ENCODE measurements at regions not wholly inside any gene's neighbourhood (a gene's known extent, or its start where the extent isn't known, plus 50 kb on each side); places are given as distances from the start of the nearest gene placed in this dataset.

DNA sequence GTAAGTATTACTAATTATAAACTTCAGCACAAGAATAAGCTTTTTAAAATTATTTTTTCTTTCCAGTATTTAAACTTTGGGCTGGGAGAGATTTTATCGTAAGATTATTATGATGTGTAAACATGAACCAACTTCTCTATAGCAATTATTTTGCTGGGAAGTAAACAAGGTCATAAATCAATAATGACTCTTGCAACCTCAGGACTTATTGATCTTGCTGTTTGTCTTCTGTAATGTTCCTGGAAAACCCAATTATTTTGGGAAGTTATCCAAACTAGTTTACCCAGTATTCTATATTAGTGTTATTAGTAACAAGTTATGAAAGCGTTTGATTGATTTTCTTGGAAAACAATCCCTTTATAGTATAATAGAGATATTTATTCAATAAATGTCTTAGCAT lies 174.9 kb downstream of the PPP1R2C start:
- Histone ChIP-seq H3K9me3 (no peaks in the 10 kb centered on the region), H3K36me3 (no peaks in the 10 kb centered on the region), H3K27ac (no peak overlapping the region), H3K27me3 (no peaks in the 10 kb centered on the region), H3K4me3 (no peak overlapping the region), H3K4me1 (no peaks in the 10 kb centered on the region)
- TF ChIP-seq POLR2A (IDR thresholded peaks at IDR 0.05): no peak
- TF ChIP-seq, protein P1, sequence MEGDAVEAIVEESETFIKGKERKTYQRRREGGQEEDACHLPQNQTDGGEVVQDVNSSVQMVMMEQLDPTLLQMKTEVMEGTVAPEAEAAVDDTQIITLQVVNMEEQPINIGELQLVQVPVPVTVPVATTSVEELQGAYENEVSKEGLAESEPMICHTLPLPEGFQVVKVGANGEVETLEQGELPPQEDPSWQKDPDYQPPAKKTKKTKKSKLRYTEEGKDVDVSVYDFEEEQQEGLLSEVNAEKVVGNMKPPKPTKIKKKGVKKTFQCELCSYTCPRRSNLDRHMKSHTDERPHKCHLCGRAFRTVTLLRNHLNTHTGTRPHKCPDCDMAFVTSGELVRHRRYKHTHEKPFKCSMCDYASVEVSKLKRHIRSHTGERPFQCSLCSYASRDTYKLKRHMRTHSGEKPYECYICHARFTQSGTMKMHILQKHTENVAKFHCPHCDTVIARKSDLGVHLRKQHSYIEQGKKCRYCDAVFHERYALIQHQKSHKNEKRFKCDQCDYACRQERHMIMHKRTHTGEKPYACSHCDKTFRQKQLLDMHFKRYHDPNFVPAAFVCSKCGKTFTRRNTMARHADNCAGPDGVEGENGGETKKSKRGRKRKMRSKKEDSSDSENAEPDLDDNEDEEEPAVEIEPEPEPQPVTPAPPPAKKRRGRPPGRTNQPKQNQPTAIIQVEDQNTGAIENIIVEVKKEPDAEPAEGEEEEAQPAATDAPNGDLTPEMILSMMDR (IDR thresholded peaks at IDR 0.05): no peak
- no peak for DNase-seq

DNA sequence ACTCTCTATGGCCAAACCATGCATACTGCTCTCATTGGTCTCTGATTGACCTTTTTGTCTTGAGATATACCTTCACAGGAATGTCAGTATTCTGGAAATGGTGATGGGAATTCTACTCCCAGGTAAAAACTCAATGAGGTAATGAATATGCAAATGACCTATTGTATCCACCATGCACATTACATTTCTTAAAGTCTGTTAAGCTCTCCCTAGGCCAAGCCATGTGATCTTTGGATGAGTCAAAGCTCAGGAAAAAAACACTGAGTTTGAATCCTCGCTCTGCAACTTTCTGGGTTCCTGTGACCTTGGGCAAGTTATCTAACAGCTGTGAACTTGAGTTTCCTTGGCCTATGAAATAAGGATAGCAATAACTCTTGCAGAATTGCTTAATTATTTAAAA lies 175.4 kb downstream of the PPP1R2C start:
- no peak overlapping the region for H3K4me3 ChIP-seq
- no peak overlapping the region for H3K27ac ChIP-seq
- H3K36me3 ChIP-seq: no peaks in the 10 kb centered on the region
- H3K27me3 ChIP-seq: no peaks in the 10 kb centered on the region
- no peaks in the 10 kb centered on the region for H3K9me3 ChIP-seq
- no peaks in the 10 kb centered on the region for H3K4me1 ChIP-seq
- no peak for DNase-seq
- TF ChIP-seq POLR2A (IDR thresholded peaks at IDR 0.05): no peak
- TF ChIP-seq, protein P1 (IDR thresholded peaks at IDR 0.05): no peak

DNA sequence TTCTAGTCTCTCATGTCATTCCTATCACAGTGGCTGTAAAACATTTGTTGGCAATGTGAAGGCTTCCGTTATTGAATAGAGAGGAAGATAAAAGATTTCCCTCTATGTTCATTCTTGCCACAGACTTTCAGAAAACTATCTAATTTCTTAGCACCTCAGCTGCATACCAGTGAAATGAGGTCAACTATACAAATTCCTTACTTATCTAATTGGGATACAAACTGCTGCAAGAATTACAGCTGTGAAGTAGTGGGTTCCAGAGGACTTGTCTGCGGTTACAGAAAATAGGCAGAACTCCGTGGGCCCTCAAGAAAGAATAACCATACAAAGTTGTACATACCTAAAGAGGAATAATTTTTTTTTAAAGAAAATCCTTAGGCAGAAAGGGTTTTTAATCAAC lies 175.8 kb downstream of the PPP1R2C start:
- H3K4me1 ChIP-seq: no peaks in the 10 kb centered on the region
- no peak for TF ChIP-seq POLR2A (IDR thresholded peaks at IDR 0.05)
- H3K36me3 ChIP-seq: no peaks in the 10 kb centered on the region
- no peaks in the 10 kb centered on the region for H3K9me3 ChIP-seq
- no peak for DNase-seq
- H3K27me3 ChIP-seq: no peaks in the 10 kb centered on the region
- H3K4me3 ChIP-seq: no peak overlapping the region
- no peak overlapping the region for H3K27ac ChIP-seq

DNA sequence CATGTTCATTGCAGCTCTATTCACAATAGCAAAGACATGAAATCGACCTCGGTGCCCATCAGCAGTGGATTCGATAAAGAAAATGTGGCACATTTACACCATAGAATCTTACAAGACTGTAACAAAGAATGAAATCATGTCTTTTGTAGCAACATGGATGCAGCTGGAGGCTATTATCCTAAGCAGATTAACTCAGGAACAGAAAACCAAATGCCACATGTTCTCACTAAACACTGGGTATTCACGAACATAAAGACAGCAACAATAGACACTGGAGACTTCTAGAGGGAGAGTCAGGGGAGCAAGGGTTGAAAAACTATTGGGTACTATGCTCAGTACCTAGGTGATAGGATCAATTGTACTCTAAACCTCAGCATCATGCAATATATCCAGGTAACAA lies 180.5 kb downstream of the PPP1R2C start:
- Histone ChIP-seq H3K36me3 (no peaks in the 10 kb centered on the region), H3K27me3 (no peaks in the 10 kb centered on the region), H3K27ac (no peak overlapping the region), H3K9me3 (no peaks in the 10 kb centered on the region), H3K4me1 (no peaks in the 10 kb centered on the region), H3K4me3 (no peak overlapping the region)
- DNase-seq: no peak
- TF ChIP-seq, protein P1 (IDR thresholded peaks at IDR 0.05): no peak
- TF ChIP-seq POLR2A (IDR thresholded peaks at IDR 0.05): no peak

DNA sequence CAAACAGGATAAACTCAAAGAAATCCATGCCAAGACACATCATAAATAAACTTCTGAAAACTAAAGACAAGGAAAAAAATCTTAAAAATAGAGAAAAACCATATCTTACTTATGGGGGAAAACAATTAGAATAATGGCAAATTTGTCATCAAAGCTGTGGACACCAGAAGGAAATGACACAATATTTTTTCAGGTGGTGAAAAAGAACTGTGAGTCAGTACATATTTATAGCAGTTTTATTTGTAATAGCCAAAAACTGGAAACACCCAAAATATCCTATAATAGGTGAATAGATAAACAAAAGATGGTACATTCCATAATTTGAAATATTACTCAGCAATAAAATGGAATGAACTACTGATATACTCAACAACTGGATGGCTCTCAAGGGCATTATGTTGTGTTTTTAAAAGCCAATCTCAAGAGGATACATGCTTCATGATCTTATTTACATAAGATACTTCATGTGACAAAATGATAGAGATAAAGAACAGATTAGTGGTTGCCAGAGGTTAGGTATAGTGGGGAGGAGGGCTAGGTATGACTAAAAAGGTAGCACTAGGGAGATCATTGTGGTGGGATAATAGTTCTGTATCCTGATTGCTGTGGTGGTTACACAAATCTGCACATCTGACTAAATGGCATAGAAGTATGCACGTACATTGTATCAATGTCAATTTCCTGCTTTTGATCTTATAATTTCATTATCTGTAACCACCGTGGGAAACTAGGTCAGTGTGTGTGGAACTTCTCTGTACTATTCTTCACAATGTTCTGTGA lies 191.9 kb downstream of the PPP1R2C start:
- H3K27me3 ChIP-seq: no peaks in the 10 kb centered on the region
- H3K36me3 ChIP-seq: no peaks in the 10 kb centered on the region
- H3K9me3 ChIP-seq: no peaks in the 10 kb centered on the region
- TF ChIP-seq, protein P1 (IDR thresholded peaks at IDR 0.05): no peak
- no peak for TF ChIP-seq POLR2A (IDR thresholded peaks at IDR 0.05)
- no peak for DNase-seq
- H3K4me1 ChIP-seq: no peaks in the 10 kb centered on the region
- H3K27ac ChIP-seq: no peak overlapping the region
- no peak overlapping the region for H3K4me3 ChIP-seq

DNA sequence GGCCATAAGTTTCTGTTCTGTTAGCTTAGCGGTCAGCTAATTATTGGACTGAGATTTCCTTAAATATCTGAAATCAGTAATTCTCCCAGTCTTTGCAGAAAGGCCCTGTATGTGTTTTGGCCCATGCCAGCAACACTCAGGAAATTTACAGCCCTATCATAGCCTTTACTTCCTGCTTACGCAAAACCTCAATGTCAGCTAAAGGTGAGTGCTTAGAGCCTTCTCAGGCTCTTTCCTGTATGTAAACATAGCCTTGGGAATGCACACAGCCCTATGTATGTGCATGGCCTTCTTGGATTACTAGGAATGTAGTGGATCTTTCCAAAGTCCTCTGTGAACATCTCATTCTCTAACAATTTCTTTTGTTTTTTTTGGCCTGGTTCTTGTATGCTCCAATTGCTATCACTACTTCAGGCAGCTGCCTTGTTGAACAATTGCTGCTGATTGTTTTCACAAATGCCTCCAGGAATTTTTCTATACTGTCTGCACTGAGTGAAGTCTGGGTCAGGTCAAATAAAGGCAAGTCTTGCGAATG lies 200.0 kb downstream of the PPP1R2C start:
- H3K36me3 ChIP-seq: no peaks in the 10 kb centered on the region
- no peaks in the 10 kb centered on the region for H3K9me3 ChIP-seq
- H3K4me1 ChIP-seq: no peaks in the 10 kb centered on the region
- no peak for TF ChIP-seq POLR2A (IDR thresholded peaks at IDR 0.05)
- TF ChIP-seq, protein P1 (IDR thresholded peaks at IDR 0.05): no peak
- no peak overlapping the region for H3K4me3 ChIP-seq
- H3K27me3 ChIP-seq: no peaks in the 10 kb centered on the region
- H3K27ac ChIP-seq: no peak overlapping the region
- no peak for DNase-seq

Measured in Peyer's patch (tissue), 4 donors.